Suprapubic skin (tissue), 4 donors: ENCODE measurements at regions not wholly inside any gene's neighbourhood (a gene's known extent, or its start where the extent isn't known, plus 50 kb on each side); places are given as distances from the start of the nearest gene placed in this dataset.

ENCODE experiments used
- DNase-seq, 2 donors: peaks; one replicate each; pipeline ENCODE4 v3.0.0-alpha.2; 2019; ENCODE audit warnings: low spot score in 2 of 2
- H3K27ac ChIP-seq: fragments of 200-600 bp; sonication (generic); one replicate; pipeline ENCODE4 v1.5.1; 2019
- H3K27me3 ChIP-seq: fragments of 200-600 bp; sonication (generic); one replicate; pipeline ENCODE4 v1.5.1; 2019
- H3K36me3 ChIP-seq: fragments of 200-600 bp; sonication (generic); one replicate; pipeline ENCODE4 v1.5.1; 2019
- H3K4me1 ChIP-seq: fragments of 200-600 bp; sonication (generic); one replicate; pipeline ENCODE4 v1.5.1; 2019
- H3K4me3 ChIP-seq: fragments of 200-600 bp; sonication (generic); one replicate; pipeline ENCODE4 v1.5.1; 2019; ENCODE audit warnings: mild to moderate bottlenecking
- H3K9me3 ChIP-seq: fragments of 200-600 bp; sonication (generic); one replicate; pipeline ENCODE4 v1.5.1; 2019
- CTCF ChIP-seq, 2 donors: fragments of 200-600 bp in 1 of 2; fragments of 450-650 bp in 1 of 2; sonication (generic) in 1 of 2; IDR thresholded peaks; one replicate each; pipeline ENCODE4 v1.5.1; 2016 to 2019; ENCODE audit warnings: antibody characterized with exemption in 2 of 2, mild to moderate bottlenecking in 1 of 2, moderate library complexity in 1 of 2
- EP300 ChIP-seq: sonication (generic); formaldehyde crosslinking; IDR thresholded peaks from one replicate; pipeline ENCODE4 v1.6.1; 2017; ENCODE audit warnings: antibody characterized with exemption
- POLR2A ChIP-seq, 2 donors: fragments of 450-650 bp; IDR thresholded peaks; one replicate each; pipeline ENCODE4 v1.6.1; 2017; ENCODE audit warnings: antibody characterized with exemption in 2 of 2, mild to moderate bottlenecking in 2 of 2, moderate library complexity in 2 of 2
- POLR2AphosphoS5 ChIP-seq, 3 donors: sonication (generic); formaldehyde crosslinking; IDR thresholded peaks; one replicate each; pipeline ENCODE4 v1.6.1; 2017; ENCODE audit warnings: antibody characterized with exemption in 3 of 3
- WGBS: methylation state at CpG from one replicate; pipeline ENCODE4 v1.1.5; 2018; 5-methylcytosine and 5-hydroxymethylcytosine counted together

GRCh38 chr2:48250943-48251342, 63.5 kb upstream of the FOXN2 start:
- no peak overlapping the region for H3K4me3 ChIP-seq
- no peak for DNase-seq
- H3K36me3 ChIP-seq: no peaks in the 10 kb centered on the region
- H3K27ac ChIP-seq: no peak overlapping the region
- H3K4me1 ChIP-seq: peaks cover 17% of the 10 kb centered on the region
- H3K27me3 ChIP-seq: no peaks in the 10 kb centered on the region
- WGBS: 83% methylated on average over 3 of the region's 3 CpGs
- TF ChIP-seq POLR2A (IDR thresholded peaks at IDR 0.05) (no peak), POLR2AphosphoS5 (IDR thresholded peaks at IDR 0.05) (no peak), EP300 (no peak), CTCF (IDR thresholded peaks at IDR 0.05) (no peak)
- H3K9me3 ChIP-seq: no peaks in the 10 kb centered on the region

- Histone ChIP-seq H3K27ac (no peak overlapping the region), H3K36me3 (no peaks in the 10 kb centered on the region), H3K27me3 (no peaks in the 10 kb centered on the region), H3K4me3 (no peak overlapping the region), H3K4me1 (peaks cover 17% of the 10 kb centered on the region), H3K9me3 (no peaks in the 10 kb centered on the region)
- TF ChIP-seq CTCF (IDR thresholded peaks at IDR 0.05): no peak
- TF ChIP-seq POLR2A (IDR thresholded peaks at IDR 0.05): no peak
- TF ChIP-seq POLR2AphosphoS5 (IDR thresholded peaks at IDR 0.05): no peak
- no peak for TF ChIP-seq EP300
- DNase-seq: no peak
- WGBS: 86% methylated on average over 3 of the region's 3 CpGs
Observed at GRCh38 chr2:48251437-48252148, 62.9 kb upstream of the FOXN2 start.

- Histone ChIP-seq H3K9me3 (no peaks in the 10 kb centered on the region), H3K4me1 (peaks cover 17% of the 10 kb centered on the region), H3K27me3 (no peaks in the 10 kb centered on the region), H3K4me3 (no peak overlapping the region), H3K27ac (no peak overlapping the region), H3K36me3 (no peaks in the 10 kb centered on the region)
- TF ChIP-seq POLR2AphosphoS5 (IDR thresholded peaks at IDR 0.05): no peak
- no peak for TF ChIP-seq EP300
- TF ChIP-seq CTCF (IDR thresholded peaks at IDR 0.05): no peak
- TF ChIP-seq POLR2A (IDR thresholded peaks at IDR 0.05): no peak
- WGBS: 97% methylated on average over 1 of the region's 1 CpG
- DNase-seq: no peak
Observed at GRCh38 chr2:48253301-48253700, 61.2 kb upstream of the FOXN2 start.

DNA sequence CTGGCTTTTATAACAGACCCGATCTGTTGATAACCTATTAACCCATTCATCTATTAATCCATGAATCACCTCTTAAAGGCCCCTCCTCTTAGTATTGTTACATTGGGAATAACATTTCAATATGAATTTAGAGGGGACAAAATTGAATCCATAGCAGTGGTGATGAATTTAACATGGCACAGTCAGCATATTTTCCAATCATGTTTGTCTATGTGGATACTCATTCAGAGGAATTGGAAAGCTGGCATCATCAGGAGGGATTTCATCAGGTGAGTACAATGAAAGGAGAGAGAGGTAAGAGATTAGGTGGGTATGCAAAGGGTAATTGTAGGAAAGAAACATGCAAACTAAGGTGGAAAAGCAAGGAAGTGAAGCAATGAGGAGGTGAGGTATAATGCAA, 59.6 kb upstream of the FOXN2 start:
- TF ChIP-seq POLR2AphosphoS5 (IDR thresholded peaks at IDR 0.05) (no peak), CTCF (IDR thresholded peaks at IDR 0.05) (no peak), POLR2A (IDR thresholded peaks at IDR 0.05) (no peak), EP300 (no peak)
- 67% methylated on average over 1 of the region's 1 CpG for WGBS

DNA sequence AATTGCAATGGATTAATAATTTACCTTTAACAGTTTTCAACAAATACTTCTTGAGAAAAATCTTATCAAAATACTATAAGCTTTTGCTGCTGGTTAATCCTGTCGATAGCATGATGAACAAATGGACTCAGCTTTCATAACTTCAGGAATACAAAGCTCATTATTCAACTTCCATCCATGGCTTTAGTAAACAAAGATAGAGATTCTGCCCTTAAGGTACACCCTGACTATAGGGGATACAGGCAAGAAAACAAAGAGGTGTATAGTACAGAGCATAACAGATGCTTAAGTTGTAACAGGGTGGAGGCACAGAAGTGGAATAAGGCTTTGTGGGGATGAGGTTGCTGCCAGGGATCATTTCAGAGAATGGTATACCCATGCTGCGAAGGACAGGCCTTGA, 57.0 kb upstream of the FOXN2 start:
- WGBS: 82% methylated on average over 2 of the region's 2 CpGs
- H3K4me1 ChIP-seq: no peaks in the 10 kb centered on the region
- H3K4me3 ChIP-seq: no peak overlapping the region
- H3K27ac ChIP-seq: no peak overlapping the region
- H3K36me3 ChIP-seq: no peaks in the 10 kb centered on the region
- TF ChIP-seq POLR2A (IDR thresholded peaks at IDR 0.05) (no peak), POLR2AphosphoS5 (IDR thresholded peaks at IDR 0.05) (no peak), EP300 (no peak), CTCF (IDR thresholded peaks at IDR 0.05) (no peak)
- no peaks in the 10 kb centered on the region for H3K9me3 ChIP-seq
- H3K27me3 ChIP-seq: no peaks in the 10 kb centered on the region
- DNase-seq: no peak

More for the DNA sequence above, 59.6 kb upstream of the FOXN2 start:
- Histone ChIP-seq H3K27ac (no peak overlapping the region), H3K9me3 (no peaks in the 10 kb centered on the region), H3K4me1 (peaks cover 3% of the 10 kb centered on the region), H3K36me3 (no peaks in the 10 kb centered on the region), H3K27me3 (no peaks in the 10 kb centered on the region), H3K4me3 (no peak overlapping the region)
- no peak for DNase-seq
